ENCODE measurements at regions not wholly inside any gene's neighbourhood (a gene's known extent, or its start where the extent isn't known, plus 50 kb on each side); places are given as distances from the start of the nearest gene placed in this dataset.

GRCh38 chr13:90389537-90389936, 958.0 kb upstream of the MIR17HG start:
- TF ChIP-seq CTCF (IDR thresholded peaks at IDR 0.05; ENCODE audit: low read depth, low read length) = no peak
- TF ChIP-seq EZH2phosphoT487 (IDR thresholded peaks at IDR 0.05; ENCODE audit: low read depth) = no peak

Data from OCI-LY3 (cell line).